ENCODE measurements at regions not wholly inside any gene's neighbourhood (a gene's known extent, or its start where the extent isn't known, plus 50 kb on each side); places are given as distances from the start of the nearest gene placed in this dataset.

DNA sequence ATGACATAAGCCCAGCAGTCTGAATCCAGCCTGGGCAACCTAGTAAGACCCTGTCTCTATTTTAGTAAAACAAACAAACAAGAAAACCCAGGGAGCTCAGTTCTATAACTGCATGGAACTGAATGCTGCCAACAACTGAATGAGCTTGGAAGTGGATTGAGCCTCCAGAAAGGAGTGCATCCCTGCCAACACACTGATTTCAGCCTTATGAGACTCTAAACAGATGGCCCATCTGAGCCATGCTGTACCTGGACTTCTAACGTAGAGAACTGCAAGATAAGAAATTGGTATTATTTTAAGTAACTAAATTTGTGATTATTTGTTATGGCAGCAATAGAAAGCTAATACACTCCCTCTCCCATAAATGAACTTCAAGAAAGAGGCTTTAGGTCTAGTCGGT is 150.4 kb upstream of the RAI14 start:
- DNase-seq (ENCODE audit: low read depth): no peak

DNA sequence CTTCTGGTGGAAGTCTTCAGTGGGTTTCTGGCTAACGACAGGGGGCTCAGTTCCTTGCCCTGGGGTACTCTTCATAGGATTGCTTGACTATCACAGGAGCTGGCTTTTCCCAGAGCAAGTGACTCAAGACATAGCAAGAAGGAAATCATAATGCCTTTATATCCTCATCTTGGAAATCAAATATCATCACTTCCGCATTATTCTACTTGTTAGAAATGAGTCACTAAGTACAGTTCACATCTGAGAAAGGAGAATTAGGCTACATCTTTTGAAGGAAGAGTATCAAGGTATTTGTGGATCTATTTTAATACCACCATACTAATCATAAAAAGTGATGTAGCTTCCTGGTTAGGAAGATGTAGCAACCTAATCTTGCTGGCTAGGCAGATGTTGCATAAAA is 148.2 kb upstream of the RAI14 start:
- DNase-seq (ENCODE audit: low read depth): no peak

GRCh38 chr5:34509392-34509791 is 146.7 kb upstream of the RAI14 start:
- DNase-seq (ENCODE audit: low read depth): no peak

DNA sequence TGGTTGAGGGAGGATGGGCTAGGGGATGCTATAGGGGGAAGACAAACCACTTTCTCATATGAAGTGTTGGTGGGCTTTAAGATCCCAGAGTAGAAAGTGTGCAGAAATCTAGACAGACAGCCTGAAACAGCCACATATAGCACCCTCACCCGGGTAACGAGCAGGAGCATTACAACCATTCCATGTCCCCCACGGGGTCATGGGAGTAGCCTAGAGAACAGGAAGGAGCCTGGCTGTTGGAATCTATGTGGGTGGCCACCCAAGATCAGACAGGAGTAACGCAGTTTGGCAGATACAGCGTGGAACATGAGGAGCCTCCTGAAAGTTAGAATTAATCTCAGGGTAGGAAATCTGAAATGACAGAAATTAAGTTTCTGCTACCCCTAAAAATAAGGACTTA is 146.1 kb upstream of the RAI14 start:
- no peak for DNase-seq (ENCODE audit: low read depth)

- no peak for DNase-seq (ENCODE audit: low read depth)
Measured at GRCh38 chr5:34511063-34511462, 145.1 kb upstream of the RAI14 start.

- no peak for DNase-seq (ENCODE audit: low read depth)
Measured at GRCh38 chr5:34511481-34511880, 144.6 kb upstream of the RAI14 start.

DNA sequence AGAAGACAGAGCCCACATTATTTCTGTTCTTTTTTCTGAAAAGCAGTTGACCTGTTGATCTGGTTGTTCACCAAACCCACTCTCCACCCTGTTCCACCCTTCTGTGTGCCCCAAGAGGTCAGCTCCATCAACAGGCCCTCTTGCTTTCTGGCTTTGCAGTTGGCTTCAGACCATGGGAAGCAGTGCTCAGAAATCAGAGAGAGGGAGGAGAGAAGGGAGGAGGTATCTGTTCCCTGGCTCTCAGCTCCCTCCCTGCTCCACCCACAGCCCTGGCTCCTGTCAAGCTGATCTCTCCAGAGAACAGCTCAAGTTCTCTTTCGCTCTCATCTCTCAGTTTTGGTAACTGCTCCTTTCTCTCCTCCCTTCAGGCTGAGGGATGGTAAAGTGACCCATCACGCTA is 144.2 kb upstream of the RAI14 start:
- DNase-seq (ENCODE audit: low read depth): peak; percentile 38

- no peak for DNase-seq (ENCODE audit: low read depth)
Measured at GRCh38 chr5:34516166-34516565, 140.0 kb upstream of the RAI14 start.

DNA sequence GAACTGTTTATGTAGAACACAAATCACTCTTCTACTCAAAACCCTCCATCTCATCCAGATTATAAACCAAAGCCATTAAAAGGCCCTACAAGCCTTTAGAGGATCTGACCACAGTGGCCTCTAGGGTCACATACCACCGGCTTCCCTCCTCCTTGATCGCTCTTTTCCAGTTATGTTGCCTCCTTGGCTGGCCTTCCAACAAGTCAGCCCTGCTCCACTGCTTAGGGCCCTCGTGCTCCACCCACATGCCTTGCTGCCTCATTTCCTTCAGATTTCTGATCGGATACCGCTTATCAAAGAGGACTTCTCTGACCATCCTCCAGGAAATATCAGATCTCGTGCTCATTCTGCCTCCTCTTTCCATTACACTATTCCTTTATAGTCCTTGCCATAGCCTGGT is 139.4 kb upstream of the RAI14 start:
- no peak for DNase-seq (ENCODE audit: low read depth)

- no peak for DNase-seq (ENCODE audit: low read depth)
Measured at GRCh38 chr5:34517249-34517648, 138.9 kb upstream of the RAI14 start.

DNA sequence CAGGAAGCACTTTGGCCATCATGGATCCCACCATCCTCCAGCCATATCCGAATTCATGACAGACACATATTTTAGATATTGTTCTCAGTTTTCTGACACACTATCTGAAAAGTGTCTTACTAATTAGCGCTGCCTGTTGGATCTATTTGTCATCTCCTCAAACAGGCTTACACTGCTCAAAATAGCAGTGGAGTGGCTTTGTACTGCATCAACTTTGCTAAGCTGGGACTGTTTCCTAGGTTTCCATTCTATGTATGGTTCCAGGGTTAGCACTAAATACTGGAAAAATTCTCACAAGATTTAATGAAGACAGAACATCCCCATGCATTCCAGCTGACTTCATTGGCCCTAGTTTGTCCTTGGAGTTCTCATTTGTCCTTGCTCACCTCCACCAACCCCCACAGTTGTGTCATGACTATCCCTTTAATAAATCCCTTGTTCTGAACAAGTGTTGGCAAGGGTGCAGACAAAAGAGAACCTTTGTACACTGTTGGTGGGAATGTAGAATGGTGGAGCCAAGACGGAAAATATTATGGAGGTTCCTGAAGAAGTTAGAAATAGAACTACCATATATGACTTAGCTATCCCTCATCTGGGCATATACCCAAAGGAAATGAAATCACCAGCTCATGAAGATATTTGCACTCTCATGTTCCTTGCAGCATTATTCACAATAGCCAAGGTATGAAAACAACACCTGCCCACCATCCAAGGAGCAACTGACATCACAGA is 136.5 kb upstream of the RAI14 start:
- DNase-seq (ENCODE audit: low read depth): no peak

DNA sequence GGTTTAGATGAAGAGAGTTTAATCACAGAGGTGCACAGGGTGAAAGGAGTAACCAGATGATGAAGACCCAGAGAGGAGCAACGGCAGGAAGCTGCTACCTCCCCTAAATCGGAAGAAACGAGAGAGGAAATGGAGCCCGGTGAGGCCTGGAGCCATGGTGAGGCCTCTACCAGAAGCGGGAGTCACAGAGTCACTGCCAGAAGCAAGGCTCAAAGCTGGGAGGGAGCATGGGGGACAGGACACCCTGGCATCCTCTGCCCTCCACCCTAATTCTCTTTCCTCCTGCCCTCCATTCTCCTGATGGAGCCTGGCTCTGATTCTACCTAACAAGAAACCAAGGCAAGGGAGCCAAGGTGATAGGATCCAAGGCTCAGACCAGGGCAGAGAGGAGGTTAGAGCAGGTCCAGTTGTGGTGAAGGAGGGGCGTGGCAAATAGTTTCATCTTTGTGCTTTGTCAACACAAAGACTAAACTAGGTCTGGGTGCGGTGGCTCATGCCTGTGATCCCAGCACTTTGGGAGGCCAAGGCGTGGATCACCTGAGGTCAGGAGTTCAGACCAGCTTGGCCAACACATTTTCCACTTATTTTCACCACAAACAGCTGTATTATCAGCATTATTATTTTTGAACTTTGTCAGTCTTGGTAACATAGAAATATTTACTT is 134.4 kb upstream of the RAI14 start:
- no peak for DNase-seq (ENCODE audit: low read depth)

DNA sequence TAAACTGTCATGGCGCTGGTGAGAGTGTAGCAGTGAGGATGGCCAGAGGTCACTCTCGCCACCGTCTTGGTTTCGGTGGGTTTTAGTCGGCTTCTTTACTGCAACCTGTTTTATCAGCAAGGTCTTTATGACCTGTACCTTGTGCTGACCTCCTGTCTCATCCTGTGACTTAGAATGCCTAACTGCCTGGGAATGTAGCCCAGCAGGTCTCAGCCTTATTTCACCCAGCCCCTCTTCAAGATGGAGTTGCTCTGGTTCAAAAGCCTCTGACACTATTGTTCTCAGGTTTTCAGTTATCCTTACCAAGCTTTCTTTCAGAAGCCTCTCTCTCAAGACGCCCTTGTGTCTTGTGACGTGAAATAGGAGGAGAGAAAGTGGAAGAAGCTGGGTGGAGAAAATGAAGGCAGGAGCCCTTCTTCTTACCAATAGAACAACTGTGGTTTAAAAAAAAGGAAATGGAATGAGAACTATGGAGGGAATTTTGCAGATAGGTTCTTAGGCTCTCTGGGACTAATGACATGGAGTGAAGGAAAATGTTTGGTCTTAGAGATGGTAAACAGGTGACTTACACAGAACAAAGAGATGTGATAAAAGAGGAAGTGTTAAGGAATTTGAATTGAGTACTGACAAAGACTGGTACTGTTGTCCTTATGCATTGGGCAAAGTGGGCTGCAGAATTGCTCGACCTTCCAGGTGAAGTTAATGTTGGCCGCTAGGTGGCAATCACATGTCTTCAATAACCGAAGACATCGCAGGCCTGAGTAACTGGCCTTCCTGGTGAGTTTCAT is 133.3 kb upstream of the RAI14 start:
- DNase-seq (ENCODE audit: low read depth): peak; percentile 87

- no peak for DNase-seq (ENCODE audit: low read depth)
Measured at GRCh38 chr5:34523387-34523726, 132.8 kb upstream of the RAI14 start.

GRCh38 chr5:34524123-34524522 is 132.0 kb upstream of the RAI14 start:
- DNase-seq (ENCODE audit: low read depth): peak; percentile 71

- DNase-seq (ENCODE audit: low read depth): no peak
Measured at GRCh38 chr5:34525761-34526160, 130.4 kb upstream of the RAI14 start.

DNA sequence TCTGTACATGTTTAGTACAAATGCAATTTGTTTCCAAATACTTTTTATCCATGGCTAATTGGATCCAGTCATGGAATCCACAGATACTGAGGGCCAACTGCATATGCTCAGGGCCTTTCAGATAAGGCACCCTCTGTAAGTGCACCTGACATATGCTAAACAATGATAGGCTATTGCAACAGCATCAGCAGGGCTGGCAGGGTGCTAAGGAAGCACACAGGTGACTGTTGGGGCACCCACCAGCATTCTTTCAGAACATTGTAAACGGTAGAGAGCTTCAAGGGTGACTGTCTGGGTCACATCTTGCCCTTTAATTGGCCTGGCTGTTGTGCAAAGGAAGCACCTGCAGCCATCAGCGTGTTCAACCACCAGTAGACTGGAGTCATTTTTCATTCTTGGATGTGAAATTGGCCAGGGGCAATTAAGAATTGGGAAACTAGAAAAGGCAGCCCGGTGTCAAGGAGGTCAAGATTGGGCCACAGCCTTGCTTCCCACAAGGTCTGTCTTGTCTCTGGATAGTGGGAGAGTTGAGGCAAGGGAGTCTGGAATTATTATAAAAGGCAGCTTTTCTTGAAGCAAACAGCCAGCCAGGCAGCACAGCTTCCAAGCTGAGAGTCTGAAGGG is 129.3 kb upstream of the RAI14 start:
- DNase-seq (ENCODE audit: low read depth): no peak

- no peak for DNase-seq (ENCODE audit: low read depth)
Measured at GRCh38 chr5:34529581-34530331, 126.4 kb upstream of the RAI14 start.

DNA sequence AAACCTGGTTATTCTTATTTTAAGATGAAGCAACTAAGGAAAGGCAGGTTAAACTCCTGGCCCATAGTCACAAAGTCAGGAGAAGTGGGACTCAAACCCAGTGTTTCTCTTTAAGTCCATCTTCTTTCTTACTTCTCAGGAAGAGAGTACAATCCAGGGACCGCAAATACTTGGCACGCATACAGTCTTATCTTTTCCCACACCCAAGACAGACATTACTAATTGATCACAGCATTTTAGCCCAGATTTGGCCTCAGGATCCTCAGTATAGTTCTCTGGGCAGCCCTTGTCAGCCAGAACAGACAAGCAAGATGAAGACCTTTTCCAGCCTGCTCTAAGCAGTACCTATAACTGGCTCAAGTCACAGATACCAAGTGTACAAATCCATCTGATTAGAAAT is 125.5 kb upstream of the RAI14 start:
- DNase-seq (ENCODE audit: low read depth): peak; percentile 94

- peak; percentile 72 for DNase-seq (ENCODE audit: low read depth)
Measured at GRCh38 chr5:34531751-34532360, 124.3 kb upstream of the RAI14 start.

All from amniotic epithelial cell (primary cell).